Stimulated activated naive CD8-positive, alpha-beta T cell treated with anti-CD3 and anti-CD28 coated beads, Interleukin-15, amount 100 ng/mL, for 72 hours (primary cell): ENCODE measurements at regions not wholly inside any gene's neighbourhood (a gene's known extent, or its start where the extent isn't known, plus 50 kb on each side); places are given as distances from the start of the nearest gene placed in this dataset.

Experiments
- ATAC-seq: fragments of 150-1000 bp; cut with Tn5 transposase; 2 replicates; pipeline ENCODE4 v1.10.0; 2021; ENCODE audit warnings: mild to moderate bottlenecking, moderate library complexity
- DNase-seq, 2 donors: peaks; one replicate each; pipeline ENCODE4 v3.0.0; 2021 to 2022
- H3K27ac Mint-ChIP-seq, 2 donors: one replicate each; pipeline ENCODE4 v1.8.0; 2022; ENCODE audit warnings: mild to moderate bottlenecking in 2 of 2, mixed read lengths in 2 of 2, moderate library complexity in 2 of 2
- H3K27me3 Mint-ChIP-seq: one replicate; pipeline ENCODE4 v1.8.0; 2022; ENCODE audit warnings: mixed read lengths
- H3K4me1 Mint-ChIP-seq: one replicate; pipeline ENCODE4 v1.8.0; 2022; ENCODE audit warnings: mild to moderate bottlenecking, mixed read lengths
- H3K4me3 Mint-ChIP-seq, 2 donors: one replicate each; pipeline ENCODE4 v1.8.0; 2022; ENCODE audit warnings: mild to moderate bottlenecking in 2 of 2, mixed read lengths in 2 of 2, moderate library complexity in 1 of 2
- H3K9me3 Mint-ChIP-seq, 2 donors: one replicate each; pipeline ENCODE4 v1.8.0; 2022; ENCODE audit warnings: mixed read lengths in 2 of 2

DNA sequence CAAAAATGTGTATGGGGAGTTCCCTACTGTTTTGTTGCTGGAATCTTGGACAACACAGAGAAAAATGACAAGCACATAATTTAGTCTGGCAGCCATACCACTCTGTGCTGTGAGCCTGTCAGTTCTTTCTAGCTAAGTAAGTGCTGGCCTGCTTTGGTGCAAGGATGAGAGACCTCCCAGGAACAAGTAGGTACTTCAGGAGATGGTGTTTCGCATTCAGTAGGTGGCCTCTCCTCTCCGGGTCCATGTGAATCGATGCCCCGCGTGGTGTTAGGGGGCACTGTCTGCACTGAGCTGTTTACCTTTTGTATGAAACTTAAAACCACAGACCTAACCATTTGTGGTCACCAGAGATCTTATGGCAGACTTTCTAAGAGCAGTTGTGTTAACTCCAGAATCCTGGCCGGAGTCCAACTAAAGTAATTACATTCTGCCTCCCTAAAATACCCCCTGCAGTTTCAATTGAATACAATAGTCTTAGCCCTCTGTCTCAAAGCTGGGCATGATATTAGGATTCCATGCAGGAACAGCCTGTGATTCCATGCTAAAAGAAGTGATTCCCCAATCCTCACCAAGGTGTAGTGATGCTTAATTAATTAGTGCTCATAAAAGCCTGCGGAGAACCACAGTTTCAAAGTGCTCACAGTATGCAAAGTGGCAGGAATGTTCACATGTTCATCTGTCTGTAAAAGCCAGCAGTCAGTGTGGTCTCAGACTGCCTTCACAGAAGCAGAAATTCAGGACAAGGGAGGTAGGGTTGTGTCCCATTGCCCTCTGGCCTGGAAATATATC, 64.2 kb downstream of the LLPH start:
- Mint-ChIP-seq H3K27ac (peak overlapping the region in 1 of 2 donors; percentile 75), H3K4me1 (peaks cover 23% of the 10 kb centered on the region), H3K27me3 (peaks cover 38% of the 10 kb centered on the region), H3K4me3 (no peak overlapping the region), H3K9me3 (no peaks in the 10 kb centered on the region)
- ATAC-seq (peak; percentile 94), DNase-seq (peak; percentile 17 to 37)

DNA sequence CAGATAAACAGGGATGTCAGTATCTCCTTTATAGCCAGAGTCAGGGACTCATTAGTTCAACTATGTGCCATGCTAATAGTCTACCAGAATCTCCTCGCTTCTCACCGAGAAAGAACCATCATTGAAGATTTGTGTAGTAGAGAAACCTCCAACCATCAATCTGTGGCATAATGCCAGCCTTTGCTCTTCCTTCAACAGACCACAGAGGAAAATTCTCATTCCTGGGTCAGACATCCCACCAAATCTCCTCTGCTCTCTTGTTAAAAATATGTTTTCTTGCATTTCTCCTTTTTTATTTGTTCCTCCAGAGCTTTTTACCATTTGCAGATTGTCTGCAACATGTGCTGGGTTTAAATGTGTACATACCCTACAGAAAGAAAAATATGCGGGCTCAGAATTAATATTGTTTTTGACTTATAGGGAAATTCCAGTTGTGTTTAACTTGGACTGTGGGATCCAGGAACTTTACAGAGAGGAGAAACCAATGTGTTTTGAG, 64.9 kb downstream of the LLPH start:
- DNase-seq = no peak
- peaks cover 38% of the 10 kb centered on the region for H3K27me3 Mint-ChIP-seq
- H3K4me3 Mint-ChIP-seq = no peak overlapping the region
- peaks cover 23% of the 10 kb centered on the region for H3K4me1 Mint-ChIP-seq
- H3K9me3 Mint-ChIP-seq = no peaks in the 10 kb centered on the region
- no peak for ATAC-seq
- no peak overlapping the region for H3K27ac Mint-ChIP-seq

DNA sequence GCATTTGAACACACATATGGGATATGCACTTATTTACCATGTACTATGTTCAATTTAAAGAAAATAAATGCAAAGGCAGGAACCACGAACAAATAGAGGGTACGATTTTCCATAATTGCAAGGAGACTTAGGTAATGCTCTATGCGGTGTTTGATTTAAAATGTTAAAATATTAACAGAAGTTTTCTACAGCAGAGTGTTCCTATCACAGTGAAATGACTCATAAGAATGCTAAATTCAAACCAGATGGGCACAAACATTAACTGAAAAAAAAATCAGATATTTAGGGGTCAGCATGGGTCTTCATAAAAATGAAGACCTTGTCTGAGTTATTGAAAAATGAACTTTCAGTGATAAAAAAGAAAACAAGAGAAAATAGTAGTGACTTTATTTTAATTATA, 65.4 kb downstream of the LLPH start:
- no peaks in the 10 kb centered on the region for H3K9me3 Mint-ChIP-seq
- no peak overlapping the region for H3K27ac Mint-ChIP-seq
- no peak for DNase-seq
- H3K27me3 Mint-ChIP-seq = peaks cover 38% of the 10 kb centered on the region
- no peak for ATAC-seq
- no peak overlapping the region for H3K4me3 Mint-ChIP-seq
- peaks cover 23% of the 10 kb centered on the region for H3K4me1 Mint-ChIP-seq

DNA sequence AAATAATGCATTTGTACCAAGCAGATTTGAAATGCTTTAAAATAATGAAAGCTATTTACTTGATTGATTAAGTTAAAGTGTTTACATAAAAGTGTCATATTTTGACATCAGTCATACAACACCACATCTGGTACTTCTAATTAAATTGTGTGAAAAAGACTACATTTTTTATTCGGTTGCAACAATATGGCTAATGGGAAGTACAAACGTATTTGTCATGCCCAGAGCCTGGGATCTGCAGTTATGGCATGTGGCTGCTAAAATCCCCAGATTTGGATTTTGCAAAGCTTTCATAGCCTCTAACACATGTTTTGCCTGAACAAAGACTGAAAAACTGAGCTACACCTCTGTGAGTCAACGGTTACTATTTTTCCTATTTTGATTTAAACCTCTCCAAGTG, 66.6 kb downstream of the LLPH start:
- no peak for DNase-seq

DNA sequence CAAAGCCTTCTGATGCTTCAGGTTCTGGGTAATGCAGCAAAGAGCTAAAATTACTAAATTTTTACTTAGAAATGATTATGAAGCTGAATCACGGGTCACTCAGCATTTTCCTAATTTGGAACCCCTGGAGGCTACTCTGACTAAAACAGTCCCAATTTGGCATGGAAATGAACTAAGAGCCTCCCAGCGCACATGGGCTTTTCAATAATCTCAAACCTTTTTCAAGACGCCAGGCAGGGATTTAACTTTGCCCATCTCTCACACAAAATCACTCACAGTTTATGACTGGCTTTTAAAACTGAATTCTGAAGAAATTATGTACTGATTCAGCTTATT, 68.3 kb downstream of the LLPH start:
- Mint-ChIP-seq H3K27me3 (peaks cover 46% of the 10 kb centered on the region), H3K27ac (no peak overlapping the region), H3K4me1 (peaks cover 21% of the 10 kb centered on the region), H3K9me3 (no peaks in the 10 kb centered on the region), H3K4me3 (no peak overlapping the region)
- DNase-seq = no peak
- no peak for ATAC-seq

More for the DNA sequence above, 66.6 kb downstream of the LLPH start:
- H3K9me3 Mint-ChIP-seq = no peaks in the 10 kb centered on the region
- no peak for ATAC-seq
- H3K4me3 Mint-ChIP-seq = no peak overlapping the region
- peaks cover 46% of the 10 kb centered on the region for H3K27me3 Mint-ChIP-seq
- H3K4me1 Mint-ChIP-seq = peaks cover 23% of the 10 kb centered on the region
- H3K27ac Mint-ChIP-seq = no peak overlapping the region

DNA sequence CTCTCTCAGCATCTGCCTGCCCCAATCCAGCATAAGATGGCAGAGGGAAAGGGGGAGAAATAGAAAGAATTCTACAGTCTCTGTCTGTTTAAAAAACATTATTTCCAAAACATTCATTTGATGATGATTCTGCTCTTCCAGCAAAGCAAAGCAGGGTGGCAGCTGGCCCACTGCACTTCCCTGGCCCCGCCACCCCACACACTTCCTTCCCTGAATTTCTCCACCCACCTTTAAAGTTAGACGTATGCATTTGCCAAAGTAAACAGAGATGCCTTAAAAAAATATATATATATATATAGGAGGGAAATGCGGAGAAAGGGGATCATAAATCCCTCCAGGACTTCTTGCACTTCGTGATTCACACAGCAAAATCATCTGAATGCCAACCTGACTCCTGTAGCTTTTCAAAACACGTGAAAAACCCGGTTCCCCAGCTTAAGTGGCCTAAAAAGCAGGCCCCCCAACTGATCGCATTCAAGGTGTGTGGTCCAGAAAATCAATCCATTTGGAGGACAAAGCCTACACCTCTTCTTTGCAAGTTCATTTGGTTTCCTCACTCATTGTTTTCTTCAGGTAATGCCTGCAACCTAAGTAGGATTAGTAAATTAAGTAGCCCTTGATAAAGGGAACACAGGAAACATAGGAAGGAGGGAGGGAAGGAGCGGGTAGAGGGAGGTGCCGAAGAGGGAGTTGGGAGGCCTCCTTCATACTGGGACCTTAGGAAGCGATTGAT, 68.8 kb downstream of the LLPH start:
- H3K27me3 Mint-ChIP-seq = peaks cover 46% of the 10 kb centered on the region
- ATAC-seq (no peak), DNase-seq (no peak)
- H3K4me3 Mint-ChIP-seq = no peak overlapping the region
- H3K27ac Mint-ChIP-seq = no peak overlapping the region
- H3K4me1 Mint-ChIP-seq = peaks cover 16% of the 10 kb centered on the region
- no peaks in the 10 kb centered on the region for H3K9me3 Mint-ChIP-seq

DNA sequence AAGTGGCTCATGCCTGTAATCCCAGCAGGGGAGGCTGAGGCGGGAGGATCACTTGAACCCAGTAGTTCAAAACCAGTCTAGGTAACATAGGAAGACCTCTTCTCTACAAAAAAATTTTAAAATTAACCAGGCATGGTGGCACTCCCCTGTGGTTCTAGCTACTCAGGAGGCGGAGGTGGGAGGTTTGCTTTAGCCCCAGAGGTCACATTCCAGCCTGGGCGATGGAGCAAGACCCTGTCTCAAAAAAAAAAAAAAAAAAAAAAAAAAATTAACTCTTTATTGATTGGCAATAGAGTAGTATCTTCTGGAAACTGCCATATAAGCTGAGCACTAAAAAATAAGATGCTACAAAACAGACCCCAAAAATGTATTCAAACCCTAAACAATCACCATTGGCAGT, 69.5 kb downstream of the LLPH start:
- Mint-ChIP-seq H3K27me3 (peaks cover 43% of the 10 kb centered on the region), H3K9me3 (no peaks in the 10 kb centered on the region), H3K4me1 (peaks cover 9% of the 10 kb centered on the region), H3K4me3 (no peak overlapping the region), H3K27ac (no peak overlapping the region)
- DNase-seq (no peak), ATAC-seq (no peak)

DNA sequence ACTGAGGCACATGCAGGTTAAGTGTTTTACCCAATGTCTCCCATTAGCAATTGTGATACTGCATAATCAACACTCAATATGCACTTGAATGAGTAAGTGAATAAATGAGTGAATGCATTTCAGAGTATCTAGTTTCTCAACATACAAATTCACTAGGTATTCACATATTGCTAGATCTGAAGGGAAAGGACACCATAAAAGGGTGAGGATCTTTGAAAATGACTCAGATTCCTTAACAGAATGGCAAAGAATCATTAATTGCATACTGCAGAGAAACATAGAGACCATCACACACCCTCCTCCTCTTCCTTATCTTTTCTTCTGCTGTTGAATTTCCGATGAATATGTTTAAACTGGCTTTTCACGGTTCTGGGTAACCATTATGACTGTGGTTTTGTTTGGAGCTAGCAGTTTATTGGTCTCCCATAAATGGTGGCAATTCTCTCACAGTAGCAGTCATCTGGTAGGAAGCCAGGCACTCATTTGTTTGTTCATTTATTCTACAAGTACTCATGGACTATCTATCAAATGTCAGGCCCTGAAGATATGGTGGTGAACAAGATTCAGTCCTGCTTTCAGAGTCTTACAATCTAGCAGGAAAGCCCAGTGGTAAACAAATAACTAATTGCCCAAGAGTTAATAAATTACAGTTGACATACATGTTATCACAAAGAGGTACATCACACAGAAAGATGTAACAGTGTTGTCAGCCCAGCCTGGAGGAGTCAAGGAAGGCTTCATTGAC, 70.2 kb downstream of the LLPH start:
- Mint-ChIP-seq H3K4me3 (no peak overlapping the region), H3K27me3 (peaks cover 39% of the 10 kb centered on the region), H3K9me3 (no peaks in the 10 kb centered on the region), H3K27ac (no peak overlapping the region), H3K4me1 (peaks cover 2% of the 10 kb centered on the region)
- no peak for ATAC-seq
- no peak for DNase-seq

DNA sequence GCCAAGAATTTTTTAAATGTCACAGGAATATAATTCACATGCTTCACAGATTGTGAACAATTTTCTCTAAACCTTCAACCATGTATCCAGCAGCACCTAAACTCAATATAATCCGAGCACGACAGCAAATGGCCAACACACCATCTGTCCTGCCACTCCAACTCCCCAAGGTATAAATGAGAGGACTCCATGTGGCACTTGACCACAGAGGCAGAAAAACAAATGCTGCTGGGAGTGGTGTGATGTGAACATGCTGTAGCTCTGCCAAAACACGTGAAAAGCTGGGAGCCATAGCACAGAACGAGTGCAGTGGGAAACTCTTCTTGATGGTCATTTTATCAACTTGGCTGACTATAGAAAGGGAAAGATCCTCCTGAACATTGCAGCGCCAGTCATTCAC, 70.9 kb downstream of the LLPH start:
- Mint-ChIP-seq H3K4me3 (no peak overlapping the region), H3K27ac (no peak overlapping the region), H3K4me1 (no peaks in the 10 kb centered on the region), H3K27me3 (peaks cover 35% of the 10 kb centered on the region), H3K9me3 (no peaks in the 10 kb centered on the region)
- no peak for ATAC-seq
- no peak for DNase-seq

DNA sequence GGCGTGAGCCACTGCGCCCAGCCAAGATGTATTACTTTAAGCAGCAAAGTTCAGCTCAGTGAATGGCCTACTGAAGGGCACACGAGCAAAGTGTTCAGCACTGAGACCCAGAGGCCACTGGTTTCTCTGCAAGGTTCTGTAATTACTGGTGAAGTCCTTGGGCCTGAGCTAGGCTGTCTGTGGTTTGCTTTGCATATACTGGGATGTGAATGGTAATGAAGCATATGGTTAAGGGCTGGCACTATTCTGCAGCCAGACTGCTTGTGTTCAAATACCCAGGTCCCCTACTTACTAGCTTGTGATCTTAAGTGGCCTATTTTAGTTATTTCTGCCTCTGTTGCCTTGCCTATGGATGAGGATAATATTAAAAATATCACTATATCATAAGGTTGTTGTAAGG, 72.0 kb downstream of the LLPH start:
- ATAC-seq (no peak), DNase-seq (no peak)
- H3K4me3 Mint-ChIP-seq = no peak overlapping the region
- peaks cover 35% of the 10 kb centered on the region for H3K27me3 Mint-ChIP-seq
- H3K4me1 Mint-ChIP-seq = no peaks in the 10 kb centered on the region
- H3K27ac Mint-ChIP-seq = no peak overlapping the region
- no peaks in the 10 kb centered on the region for H3K9me3 Mint-ChIP-seq

DNA sequence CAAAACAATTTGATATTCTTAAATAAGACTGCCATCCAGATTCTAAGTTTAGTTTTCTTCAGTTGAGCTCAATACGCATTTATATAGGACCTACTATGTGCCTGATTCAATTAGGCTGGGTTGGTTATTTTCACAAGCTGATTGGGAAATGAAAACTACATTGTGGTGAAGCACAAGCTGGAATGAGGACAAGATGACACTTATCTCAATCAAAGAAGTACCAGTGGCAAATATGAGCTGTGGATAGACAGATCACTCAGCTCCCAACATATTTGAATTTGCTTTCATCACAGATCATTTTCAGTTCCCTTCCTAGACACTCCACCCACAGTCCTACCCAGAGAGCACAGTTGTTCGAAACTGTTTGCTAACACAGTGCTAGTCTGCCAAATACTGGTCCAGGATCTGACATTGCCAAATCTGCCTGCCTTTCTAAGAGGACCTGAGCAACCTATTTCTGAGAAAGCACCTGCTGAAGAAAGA, 74.7 kb downstream of the LLPH start:
- DNase-seq = no peak
- Mint-ChIP-seq H3K9me3 (no peaks in the 10 kb centered on the region), H3K27ac (no peak overlapping the region), H3K4me3 (no peak overlapping the region), H3K27me3 (peaks cover 34% of the 10 kb centered on the region), H3K4me1 (no peaks in the 10 kb centered on the region)
- no peak for ATAC-seq

DNA sequence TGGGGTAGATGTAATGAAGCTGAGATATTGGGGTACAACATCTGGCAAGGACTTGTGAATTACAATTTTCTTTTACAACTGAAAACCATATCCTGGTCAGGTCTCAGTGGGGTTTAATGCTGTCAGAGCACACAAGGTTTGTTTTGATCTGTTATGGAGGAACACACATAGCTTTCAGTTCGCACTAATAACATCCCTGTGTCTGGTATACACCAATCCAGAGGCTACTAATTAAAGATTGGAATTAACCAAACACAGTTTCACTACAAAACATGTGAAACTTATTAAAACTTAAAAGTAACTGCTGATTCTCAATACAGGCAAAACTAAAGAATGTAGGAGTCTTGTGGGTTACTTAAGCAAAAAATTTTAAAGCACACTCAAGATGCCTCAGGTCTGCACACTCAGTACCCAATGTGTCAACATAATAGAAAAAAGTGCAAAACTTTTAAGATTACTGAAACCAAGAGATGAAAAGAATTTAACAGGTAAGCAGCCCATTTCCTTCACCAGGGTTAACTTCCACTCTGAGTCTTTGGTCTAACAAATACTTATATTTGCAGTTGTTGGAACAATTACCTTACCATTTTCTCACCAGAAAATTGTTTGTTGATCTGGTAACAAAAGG, 77.4 kb downstream of the LLPH start:
- Mint-ChIP-seq H3K27me3 (peaks cover 32% of the 10 kb centered on the region), H3K4me3 (no peak overlapping the region), H3K27ac (no peak overlapping the region), H3K4me1 (no peaks in the 10 kb centered on the region), H3K9me3 (no peaks in the 10 kb centered on the region)
- DNase-seq = no peak
- no peak for ATAC-seq

DNA sequence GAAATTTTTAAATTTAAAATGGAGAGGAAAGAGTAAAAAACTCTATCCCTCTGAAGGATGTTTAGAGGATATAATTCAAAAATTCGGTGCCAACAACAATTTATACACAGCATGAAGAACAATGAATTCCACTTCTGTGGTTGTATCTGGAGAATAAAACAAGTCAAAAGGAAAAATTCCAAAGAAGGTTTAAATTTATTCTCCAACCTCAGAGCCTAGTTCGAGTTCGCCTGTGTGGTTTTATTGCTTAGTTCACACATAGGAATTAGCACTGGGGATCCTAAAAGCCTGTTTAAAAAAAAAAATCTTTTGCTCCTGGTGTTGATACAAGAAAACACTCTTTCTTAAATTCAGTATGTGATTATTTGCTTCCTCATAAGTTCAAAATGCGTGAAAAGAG, 79.2 kb downstream of the LLPH start:
- Mint-ChIP-seq H3K27ac (no peak overlapping the region), H3K4me1 (peaks cover 11% of the 10 kb centered on the region), H3K27me3 (peaks cover 32% of the 10 kb centered on the region), H3K9me3 (no peaks in the 10 kb centered on the region), H3K4me3 (no peak overlapping the region)
- DNase-seq (no peak), ATAC-seq (no peak)

DNA sequence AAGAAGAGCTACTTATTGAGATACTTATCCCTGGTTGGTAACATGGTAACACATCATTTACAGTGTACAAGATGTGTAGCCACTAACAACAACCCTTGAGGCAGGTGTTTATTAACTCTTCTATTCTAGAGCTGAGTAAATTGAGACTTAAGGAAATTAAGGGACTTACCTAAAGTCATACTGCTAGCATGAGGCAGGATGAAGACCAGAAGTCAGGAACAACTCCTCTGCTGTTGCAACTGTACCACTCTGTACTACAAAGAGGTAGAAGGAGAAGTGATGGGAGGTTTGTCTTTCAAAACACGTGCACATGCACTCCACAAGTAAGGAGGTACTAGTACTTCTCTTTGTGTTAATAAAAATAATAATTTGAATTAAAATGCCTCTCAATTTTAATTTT, 79.9 kb downstream of the LLPH start:
- ATAC-seq = no peak
- Mint-ChIP-seq H3K4me3 (no peak overlapping the region), H3K27me3 (peaks cover 27% of the 10 kb centered on the region), H3K4me1 (peaks cover 11% of the 10 kb centered on the region), H3K9me3 (no peaks in the 10 kb centered on the region), H3K27ac (no peak overlapping the region)
- no peak for DNase-seq

DNA sequence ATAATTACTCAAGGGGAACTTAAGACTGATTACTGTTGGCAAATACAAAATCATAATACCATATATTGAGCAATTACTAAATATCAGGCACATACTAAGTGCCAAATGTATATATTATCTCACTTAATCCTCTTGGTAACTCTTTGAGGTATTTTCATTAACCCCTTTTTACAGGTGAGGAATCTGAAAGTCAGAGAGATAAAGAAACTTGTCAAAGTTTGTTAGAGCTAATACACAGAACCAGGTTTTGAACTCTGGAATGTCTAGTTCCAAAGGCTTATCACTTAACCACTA, 80.3 kb downstream of the LLPH start:
- H3K4me3 Mint-ChIP-seq = no peak overlapping the region
- no peaks in the 10 kb centered on the region for H3K9me3 Mint-ChIP-seq
- peaks cover 11% of the 10 kb centered on the region for H3K4me1 Mint-ChIP-seq
- no peak for ATAC-seq
- no peak for DNase-seq
- H3K27me3 Mint-ChIP-seq = peaks cover 27% of the 10 kb centered on the region
- no peak overlapping the region for H3K27ac Mint-ChIP-seq
